DMS114 treated with DMSO at 0.1 percent for 48 hours (cell line): ENCODE measurements at regions not wholly inside any gene's neighbourhood (a gene's known extent, or its start where the extent isn't known, plus 50 kb on each side); places are given as distances from the start of the nearest gene placed in this dataset.

Source experiments
- DNase-seq: peaks from one replicate; lab custom pipeline; 2025; ENCODE audit not compliant: unreplicated experiment; lab: John Stamatoyannopoulos, UW

- no peak for DNase-seq
These were observed 439.4 kb upstream of the CDH19 start for GRCh38 chr18:67043276-67043675.

- no peak for DNase-seq
These were observed 437.4 kb upstream of the CDH19 start for GRCh38 chr18:67041334-67041733.

GRCh38 chr18:67035026-67035425 lies 431.1 kb upstream of the CDH19 start:
- DNase-seq: no peak

- no peak for DNase-seq
These were observed 419.2 kb upstream of the CDH19 start for GRCh38 chr18:67023059-67023458.

- DNase-seq: no peak
These were observed 407.0 kb upstream of the CDH19 start for GRCh38 chr18:67010919-67011318.

- DNase-seq: no peak
These were observed 404.1 kb upstream of the CDH19 start for GRCh38 chr18:67007999-67008398.

GRCh38 chr18:67007085-67007484 lies 403.2 kb upstream of the CDH19 start:
- DNase-seq: no peak

GRCh38 chr18:67001052-67001451 lies 397.2 kb upstream of the CDH19 start:
- DNase-seq: no peak

- DNase-seq: no peak
These were observed 395.1 kb upstream of the CDH19 start for GRCh38 chr18:66999003-66999402.

- DNase-seq: no peak
These were observed 391.4 kb upstream of the CDH19 start for GRCh38 chr18:66995270-66995669.

- DNase-seq: no peak
These were observed 390.9 kb upstream of the CDH19 start for GRCh38 chr18:66994790-66995189.

- DNase-seq: no peak
These were observed 389.6 kb upstream of the CDH19 start for GRCh38 chr18:66993492-66993891.

- no peak for DNase-seq
These were observed 387.0 kb upstream of the CDH19 start for GRCh38 chr18:66990909-66991308.

- DNase-seq: no peak
These were observed 375.1 kb upstream of the CDH19 start for GRCh38 chr18:66979009-66979408.

GRCh38 chr18:66972681-66973080 lies 368.8 kb upstream of the CDH19 start:
- no peak for DNase-seq

- no peak for DNase-seq
These were observed 368.1 kb upstream of the CDH19 start for GRCh38 chr18:66971960-66972359.

- no peak for DNase-seq
These were observed 362.3 kb upstream of the CDH19 start for GRCh38 chr18:66966171-66966570.

- DNase-seq: no peak
These were observed 354.4 kb upstream of the CDH19 start for GRCh38 chr18:66958309-66958708.

GRCh38 chr18:66951750-66952149 lies 347.9 kb upstream of the CDH19 start:
- DNase-seq: no peak

- no peak for DNase-seq
These were observed 345.5 kb upstream of the CDH19 start for GRCh38 chr18:66949419-66949818.

GRCh38 chr18:66937546-66937945 lies 333.7 kb upstream of the CDH19 start:
- DNase-seq: no peak

GRCh38 chr18:66931010-66931409 lies 327.1 kb upstream of the CDH19 start:
- no peak for DNase-seq

GRCh38 chr18:66916834-66917233 lies 312.9 kb upstream of the CDH19 start:
- no peak for DNase-seq

- no peak for DNase-seq
These were observed 296.9 kb upstream of the CDH19 start for GRCh38 chr18:66900837-66901236.
